A549 (cell line): ENCODE measurements at regions not wholly inside any gene's neighbourhood (a gene's known extent, or its start where the extent isn't known, plus 50 kb on each side); places are given as distances from the start of the nearest gene placed in this dataset.
"Not testable (repeated sequence)": the region's sequence is repeated elsewhere in the genome, so short reads cannot be mapped to it uniquely, and the experiment has no call there.

Experiments
- ATAC-seq, 2 experiments: fragments of 200-7000 bp in 1 of 2; fragments of >200 bp in 1 of 2; cut with Nextera tagmentation in 1 of 2; cut with Tn5 transposase in 1 of 2; 3 replicates each; pipeline versions ENCODE4 v1.8.0 to v1.9.1; 2018 to 2020; ENCODE audit warnings: mild to moderate bottlenecking in 1 of 2, moderate library complexity in 1 of 2
- CTCF ChIA-PET: fragments of 300-600 bp; sonication (Branson Sonifier 250); formaldehyde crosslinking; extraction: SDS; loops from one replicate; lab custom pipeline; 2021; ENCODE audit warnings: antibody characterized with exemption, inconsistent platforms; lab: Yijun Ruan, JAX
- POLR2A ChIA-PET: fragments of 350-600 bp; formaldehyde crosslinking; extraction: SDS; loops from one replicate; lab custom pipeline; 2021; ENCODE audit warnings: antibody characterized with exemption, inconsistent platforms; lab: Yijun Ruan, JAX
- DNase-seq, 2 experiments: peaks; one replicate each; pipeline versions ENCODE4 v3.0.0 to v3.0.0-alpha.2; 2011 to 2016; ENCODE audit warnings: low read depth in 1 of 2, low spot score in 1 of 2
- FAIRE-seq: peaks from 2 replicates; lab custom pipeline; 2011; peaks lifted over from hg19 to GRCh38; lab: Jason Lieb, UNC
- H3K27ac ChIP-seq, 2 experiments: fragments of >200 bp; sonication (Bioruptor Twin); formaldehyde crosslinking; 3 replicates each; pipeline ENCODE4 v1.5.1; 2016 to 2017
- H3K4me1 ChIP-seq: fragments of >200 bp; sonication (Bioruptor Twin); formaldehyde crosslinking; 3 replicates; pipeline ENCODE4 v1.6.1; 2016
- H3K4me2 ChIP-seq: fragments of >200 bp; sonication (Bioruptor Twin); formaldehyde crosslinking; 3 replicates; pipeline ENCODE4 v1.6.1; 2016
- H3K4me3 ChIP-seq: fragments of >200 bp; sonication (Bioruptor Twin); formaldehyde crosslinking; 3 replicates; pipeline ENCODE4 v1.5.1; 2016
- H3K9me3 ChIP-seq: fragments of >200 bp; sonication (Bioruptor Twin); formaldehyde crosslinking; 3 replicates; pipeline ENCODE4 v1.6.1; 2016
- CEBPB ChIP-seq, 2 experiments: fragments of >200 bp in 1 of 2; sonication (Bioruptor Twin) in 1 of 2; formaldehyde crosslinking in 1 of 2; IDR thresholded peaks; 2 replicates each; pipeline ENCODE4 v1.6.1; 2012 to 2016
- E2F6 ChIP-seq: IDR thresholded peaks from 2 replicates; pipeline ENCODE4 v1.6.1; 2012; ENCODE audit warnings: low read depth, borderline replicate concordance
- EHF ChIP-seq: fragments of 250-450 bp; sonication (Bioruptor Pico); IDR thresholded peaks from 2 replicates; pipeline ENCODE4 v1.5.0; 2020; ENCODE audit warnings: mild to moderate bottlenecking
- FOSL2 ChIP-seq, 2 experiments: fragments of 450-650 bp in 1 of 2; fragments of >200 bp in 1 of 2; sonication (Bioruptor Twin) in 1 of 2; formaldehyde crosslinking; IDR thresholded peaks; 2 replicates each; pipeline versions ENCODE4 v1.5.0 to v1.6.1; 2016 to 2020; ENCODE audit warnings: mild to moderate bottlenecking in 1 of 2, moderate library complexity in 1 of 2
- GATA3 ChIP-seq: IDR thresholded peaks from 2 replicates; pipeline ENCODE4 v1.6.1; 2012; ENCODE audit warnings: borderline replicate concordance
- HOXB5 ChIP-seq: fragments of 250-450 bp; sonication (Bioruptor Pico); IDR thresholded peaks from 2 replicates; pipeline ENCODE4 v1.5.0; 2020; ENCODE audit warnings: mild to moderate bottlenecking, moderate library complexity
- JUN ChIP-seq, 2 experiments: fragments of >200 bp; sonication (Bioruptor Twin); formaldehyde crosslinking; IDR thresholded peaks; 2 replicates in 1 of 2; 3 replicates in 1 of 2; pipeline ENCODE4 v1.6.1; 2016 to 2017
- RAD21 ChIP-seq, 2 experiments: fragments of >200 bp in 1 of 2; sonication (Bioruptor Twin) in 1 of 2; formaldehyde crosslinking in 1 of 2; IDR thresholded peaks in 1 of 2; conservative IDR thresholded peaks in 1 of 2; 2 replicates in 1 of 2; 3 replicates in 1 of 2; pipeline ENCODE4 v1.6.1; 2012 to 2018; ENCODE audit warnings: inconsistent platforms in 1 of 2
- WGBS: methylation state at CpG from one replicate; pipeline ENCODE4 v1.1.6; 2017; ENCODE audit errors: missing lambda C conversion rate; 5-methylcytosine and 5-hydroxymethylcytosine counted together
- TF ChIP-seq, protein P1 (sequence below): fragments of 200-600 bp; sonication (generic); IDR thresholded peaks from 2 replicates; pipeline ENCODE4 v1.6.1; 2016; ENCODE audit warnings: antibody characterized with exemption, mild to moderate bottlenecking, moderate library complexity
- TF ChIP-seq, protein P2 (sequence below): fragments of 250-450 bp; sonication (Bioruptor Pico); IDR thresholded peaks from 2 replicates; pipeline ENCODE4 v1.5.0; 2020; ENCODE audit warnings: low read depth, mild to moderate bottlenecking, moderate library complexity
- TF ChIP-seq, protein P3 (sequence below): fragments of >200 bp; sonication (Bioruptor Twin); formaldehyde crosslinking; IDR thresholded peaks from 3 replicates; pipeline ENCODE4 v1.5.1; 2016

- 0 out of 5 replicates have a peak, but pooled peaks have one; percentile 9 to 10 for TF ChIP-seq RAD21 (conservative IDR thresholded peaks at IDR 0.05 in 1 of 2, IDR thresholded peaks at IDR 0.05 in 1 of 2)
- TF ChIP-seq, protein P1, sequence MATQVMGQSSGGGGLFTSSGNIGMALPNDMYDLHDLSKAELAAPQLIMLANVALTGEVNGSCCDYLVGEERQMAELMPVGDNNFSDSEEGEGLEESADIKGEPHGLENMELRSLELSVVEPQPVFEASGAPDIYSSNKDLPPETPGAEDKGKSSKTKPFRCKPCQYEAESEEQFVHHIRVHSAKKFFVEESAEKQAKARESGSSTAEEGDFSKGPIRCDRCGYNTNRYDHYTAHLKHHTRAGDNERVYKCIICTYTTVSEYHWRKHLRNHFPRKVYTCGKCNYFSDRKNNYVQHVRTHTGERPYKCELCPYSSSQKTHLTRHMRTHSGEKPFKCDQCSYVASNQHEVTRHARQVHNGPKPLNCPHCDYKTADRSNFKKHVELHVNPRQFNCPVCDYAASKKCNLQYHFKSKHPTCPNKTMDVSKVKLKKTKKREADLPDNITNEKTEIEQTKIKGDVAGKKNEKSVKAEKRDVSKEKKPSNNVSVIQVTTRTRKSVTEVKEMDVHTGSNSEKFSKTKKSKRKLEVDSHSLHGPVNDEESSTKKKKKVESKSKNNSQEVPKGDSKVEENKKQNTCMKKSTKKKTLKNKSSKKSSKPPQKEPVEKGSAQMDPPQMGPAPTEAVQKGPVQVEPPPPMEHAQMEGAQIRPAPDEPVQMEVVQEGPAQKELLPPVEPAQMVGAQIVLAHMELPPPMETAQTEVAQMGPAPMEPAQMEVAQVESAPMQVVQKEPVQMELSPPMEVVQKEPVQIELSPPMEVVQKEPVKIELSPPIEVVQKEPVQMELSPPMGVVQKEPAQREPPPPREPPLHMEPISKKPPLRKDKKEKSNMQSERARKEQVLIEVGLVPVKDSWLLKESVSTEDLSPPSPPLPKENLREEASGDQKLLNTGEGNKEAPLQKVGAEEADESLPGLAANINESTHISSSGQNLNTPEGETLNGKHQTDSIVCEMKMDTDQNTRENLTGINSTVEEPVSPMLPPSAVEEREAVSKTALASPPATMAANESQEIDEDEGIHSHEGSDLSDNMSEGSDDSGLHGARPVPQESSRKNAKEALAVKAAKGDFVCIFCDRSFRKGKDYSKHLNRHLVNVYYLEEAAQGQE, result peak; percentile 34; the same call in 1 of the 2 replicates
Observed at GRCh38 chr16:29269192-29269811, 137.2 kb downstream of the NPIPB11 start (continued).

- H3K9me3 ChIP-seq; CTCF ChIA-PET; POLR2A ChIA-PET; H3K4me3 ChIP-seq; TF ChIP-seq FOSL2 (IDR thresholded peaks at IDR 0.05): not testable (repeated sequence)
- DNase-seq (peak; percentile 47 to 92), ATAC-seq (peak; percentile 54 to 55), FAIRE-seq (peak; percentile 76)
- Histone ChIP-seq H3K4me2 (peak overlapping the region; percentile 89), H3K27ac (peak overlapping the region; percentile 86 to 88), H3K4me1 (peaks cover 69% of the 10 kb centered on the region)
- 11% methylated on average over 4 of the region's 6 CpGs for WGBS
- peak; percentile 46; the same call in 1 of the 2 replicates for TF ChIP-seq E2F6
- TF ChIP-seq, protein P2, sequence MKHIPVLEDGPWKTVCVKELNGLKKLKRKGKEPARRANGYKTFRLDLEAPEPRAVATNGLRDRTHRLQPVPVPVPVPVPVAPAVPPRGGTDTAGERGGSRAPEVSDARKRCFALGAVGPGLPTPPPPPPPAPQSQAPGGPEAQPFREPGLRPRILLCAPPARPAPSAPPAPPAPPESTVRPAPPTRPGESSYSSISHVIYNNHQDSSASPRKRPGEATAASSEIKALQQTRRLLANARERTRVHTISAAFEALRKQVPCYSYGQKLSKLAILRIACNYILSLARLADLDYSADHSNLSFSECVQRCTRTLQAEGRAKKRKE (CRISPR knock-in tag), result peak; percentile 93
- 0 out of 2 replicates have a peak, but pooled peaks have one; percentile 27 for TF ChIP-seq HOXB5 (CRISPR knock-in tag)
- TF ChIP-seq EHF, result peak; percentile 65; the same call in 1 of the 2 replicates
- peak in 1 of 2 experiments; percentile 64; a peak in 2 of 4 replicates for TF ChIP-seq CEBPB (IDR thresholded peaks at IDR 0.05)
- TF ChIP-seq GATA3, result 0 out of 2 replicates have a peak, but pooled peaks have one; percentile 64
- peak in 1 of 2 experiments; percentile 55; a peak in 3 of 5 replicates for TF ChIP-seq JUN (IDR thresholded peaks at IDR 0.05)
- peak; percentile 69 for TF ChIP-seq FOSL2 (CRISPR knock-in tag; IDR thresholded peaks at IDR 0.05)
- TF ChIP-seq, all 56 proteins: peak for 8; not testable (repeated sequence) for 48
Observed at GRCh38 chr16:29268785-29269191, 137.7 kb downstream of the NPIPB11 start.

DNA sequence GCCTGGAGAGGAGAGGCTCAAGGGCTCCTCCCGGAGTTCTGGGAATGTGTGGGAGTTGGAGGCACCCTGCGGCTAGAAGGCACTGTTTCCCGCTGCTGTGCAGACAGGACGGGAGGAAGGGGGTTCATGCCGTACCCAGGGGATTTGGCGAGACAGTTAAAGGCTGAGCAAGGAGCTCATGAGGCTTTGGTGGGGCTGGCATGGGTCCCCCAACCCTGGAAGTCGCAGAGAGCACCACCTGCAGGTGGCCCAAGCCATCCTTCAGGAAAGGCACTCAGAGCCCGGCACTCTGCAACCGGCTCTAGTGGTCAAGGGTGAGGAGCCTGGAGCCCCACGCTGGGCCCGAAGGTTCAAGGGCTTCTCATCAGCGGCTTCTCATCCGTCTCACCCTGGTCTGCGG, 138.2 kb downstream of the NPIPB11 start:
- Histone ChIP-seq H3K4me2 (peak overlapping the region; percentile 89), H3K4me1 (peaks cover 71% of the 10 kb centered on the region), H3K27ac (peak overlapping the region; percentile 86 to 88)
- DNase-seq, ATAC-seq, H3K9me3 ChIP-seq, H3K4me3 ChIP-seq, FAIRE-seq, POLR2A ChIA-PET, CTCF ChIA-PET: not testable (repeated sequence)
- WGBS, result 83% methylated on average over 12 of the region's 14 CpGs
- TF ChIP-seq, protein P3, sequence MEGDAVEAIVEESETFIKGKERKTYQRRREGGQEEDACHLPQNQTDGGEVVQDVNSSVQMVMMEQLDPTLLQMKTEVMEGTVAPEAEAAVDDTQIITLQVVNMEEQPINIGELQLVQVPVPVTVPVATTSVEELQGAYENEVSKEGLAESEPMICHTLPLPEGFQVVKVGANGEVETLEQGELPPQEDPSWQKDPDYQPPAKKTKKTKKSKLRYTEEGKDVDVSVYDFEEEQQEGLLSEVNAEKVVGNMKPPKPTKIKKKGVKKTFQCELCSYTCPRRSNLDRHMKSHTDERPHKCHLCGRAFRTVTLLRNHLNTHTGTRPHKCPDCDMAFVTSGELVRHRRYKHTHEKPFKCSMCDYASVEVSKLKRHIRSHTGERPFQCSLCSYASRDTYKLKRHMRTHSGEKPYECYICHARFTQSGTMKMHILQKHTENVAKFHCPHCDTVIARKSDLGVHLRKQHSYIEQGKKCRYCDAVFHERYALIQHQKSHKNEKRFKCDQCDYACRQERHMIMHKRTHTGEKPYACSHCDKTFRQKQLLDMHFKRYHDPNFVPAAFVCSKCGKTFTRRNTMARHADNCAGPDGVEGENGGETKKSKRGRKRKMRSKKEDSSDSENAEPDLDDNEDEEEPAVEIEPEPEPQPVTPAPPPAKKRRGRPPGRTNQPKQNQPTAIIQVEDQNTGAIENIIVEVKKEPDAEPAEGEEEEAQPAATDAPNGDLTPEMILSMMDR, result peak; percentile 14; the same call in 2 of the 3 replicates

DNA sequence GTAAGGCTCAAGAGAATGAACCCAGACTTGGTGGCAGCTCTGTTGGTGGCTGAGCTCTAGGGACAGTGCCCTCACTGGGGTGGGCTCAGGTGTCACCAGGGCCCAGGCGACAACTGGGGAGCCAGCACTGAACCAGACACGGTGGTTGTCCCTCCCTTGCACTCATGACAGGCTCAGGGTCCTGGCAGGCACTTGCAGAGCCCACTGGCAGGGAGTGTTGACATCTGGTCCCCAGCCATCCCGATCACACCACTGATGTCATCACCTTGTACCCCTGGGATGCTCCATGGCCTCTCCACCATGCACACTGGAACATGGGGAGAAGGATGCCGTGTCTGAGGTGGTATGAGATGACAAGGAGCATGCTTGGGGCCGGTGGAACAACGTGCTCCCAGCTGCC, 138.6 kb downstream of the NPIPB11 start:
- 81% methylated on average over 6 of the region's 6 CpGs for WGBS
- POLR2A ChIA-PET, H3K9me3 ChIP-seq, ATAC-seq, CTCF ChIA-PET, H3K4me3 ChIP-seq, FAIRE-seq, DNase-seq, H3K4me2 ChIP-seq: not testable (repeated sequence)
- Histone ChIP-seq H3K4me1 (peaks cover 68% of the 10 kb centered on the region), H3K27ac (peak overlapping the region; percentile 86 to 88)

DNA sequence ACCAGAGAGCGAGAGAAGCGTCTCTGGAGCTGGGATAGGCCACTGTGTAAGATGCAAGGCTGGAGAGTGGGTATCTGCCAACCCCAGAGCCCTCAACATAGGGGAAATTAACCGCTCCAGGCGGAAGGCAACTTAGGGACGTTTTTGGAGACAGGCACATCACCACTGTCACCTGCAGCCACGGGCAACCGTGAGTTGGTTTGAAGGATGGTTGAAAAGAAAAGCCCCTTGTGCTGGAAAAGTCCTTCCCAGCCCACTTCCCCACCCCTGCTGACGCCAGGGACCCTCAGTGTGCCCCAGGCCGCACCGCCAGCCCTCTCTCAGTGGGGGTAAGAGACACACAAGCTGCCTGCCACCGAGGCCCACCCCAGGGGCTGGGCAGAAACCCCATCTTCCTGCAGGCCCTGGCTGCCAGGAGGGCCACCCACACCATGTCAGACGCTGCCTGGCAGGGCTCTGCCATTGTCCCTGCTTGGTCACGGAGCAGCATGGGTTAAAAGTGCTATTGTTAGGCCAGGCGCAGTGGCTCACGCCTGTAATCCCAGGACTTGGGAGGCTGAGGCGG, 139.4 kb downstream of the NPIPB11 start:
- ATAC-seq, FAIRE-seq, H3K4me2 ChIP-seq, DNase-seq, CTCF ChIA-PET, POLR2A ChIA-PET, H3K9me3 ChIP-seq, H3K4me3 ChIP-seq: not testable (repeated sequence)
- H3K27ac ChIP-seq, result peak overlapping the region; percentile 86 to 88
- 89% methylated on average over 15 of the region's 16 CpGs for WGBS
- peaks cover 68% of the 10 kb centered on the region for H3K4me1 ChIP-seq
